HEK293T (cell line): ENCODE measurements at regions not wholly inside any gene's neighbourhood (a gene's known extent, or its start where the extent isn't known, plus 50 kb on each side); places are given as distances from the start of the nearest gene placed in this dataset.
"Not testable (repeated sequence)": the region's sequence is repeated elsewhere in the genome, so short reads cannot be mapped to it uniquely, and the experiment has no call there.

Source experiments
- CTCF ChIA-PET: fragments of 350-600 bp; formaldehyde crosslinking; extraction: SDS; loops from one replicate; lab custom pipeline; 2021; ENCODE audit warnings: antibody characterized with exemption, inconsistent platforms; lab: Yijun Ruan, JAX
- POLR2A ChIA-PET: fragments of 350-600 bp; formaldehyde crosslinking; extraction: SDS; loops from one replicate; lab custom pipeline; 2020; ENCODE audit warnings: antibody characterized with exemption, inconsistent platforms; lab: Yijun Ruan, JAX
- DNase-seq: peaks from one replicate; pipeline ENCODE4 v3.0.0; 2012; ENCODE audit warnings: mixed read lengths; ENCODE audit errors: extremely low spot score
- ARNT ChIP-seq: fragments of 450-650 bp; IDR thresholded peaks from 2 replicates; pipeline ENCODE4 v1.6.1; 2017; ENCODE audit warnings: mild to moderate bottlenecking
- BHLHE40 ChIP-seq: fragments of 450-650 bp; IDR thresholded peaks from 2 replicates; pipeline ENCODE4 v1.6.1; 2016; ENCODE audit warnings: mild to moderate bottlenecking, moderate library complexity, borderline replicate concordance
- CTBP1 ChIP-seq: fragments of 450-650 bp; IDR thresholded peaks from 2 replicates; pipeline ENCODE4 v1.6.1; 2016; ENCODE audit warnings: borderline replicate concordance
- ELF4 ChIP-seq: fragments of 450-650 bp; IDR thresholded peaks from 2 replicates; pipeline ENCODE4 v1.6.1; 2017; ENCODE audit warnings: antibody characterized with exemption
- FOXA1 ChIP-seq: fragments of 450-650 bp; IDR thresholded peaks from 2 replicates; pipeline ENCODE4 v1.6.1; 2016; ENCODE audit warnings: mild to moderate bottlenecking
- FOXK2 ChIP-seq: fragments of 450-650 bp; IDR thresholded peaks from 2 replicates; pipeline ENCODE4 v1.6.1; 2016; ENCODE audit warnings: mild to moderate bottlenecking
- FOXM1 ChIP-seq: fragments of 450-650 bp; IDR thresholded peaks from 2 replicates; pipeline ENCODE4 v1.6.1; 2017; ENCODE audit warnings: mild to moderate bottlenecking, borderline replicate concordance
- HDGF ChIP-seq: fragments of 450-650 bp; IDR thresholded peaks from 2 replicates; pipeline ENCODE4 v1.6.1; 2017; ENCODE audit warnings: antibody characterized with exemption, borderline replicate concordance
- L3MBTL2 ChIP-seq: fragments of 450-650 bp; conservative IDR thresholded peaks from 2 replicates; pipeline ENCODE4 v1.6.1; 2016; ENCODE audit warnings: mild to moderate bottlenecking
- LEF1 ChIP-seq: fragments of 450-650 bp; IDR thresholded peaks from 2 replicates; pipeline ENCODE4 v1.6.1; 2017; ENCODE audit warnings: mild to moderate bottlenecking, borderline replicate concordance
- NFRKB ChIP-seq: fragments of 450-650 bp; IDR thresholded peaks from 2 replicates; pipeline ENCODE4 v1.6.1; 2016; ENCODE audit warnings: mild to moderate bottlenecking, moderate library complexity
- PKNOX1 ChIP-seq: fragments of 450-650 bp; IDR thresholded peaks from 2 replicates; pipeline ENCODE4 v1.6.1; 2016
- SP1 ChIP-seq: fragments of 450-650 bp; IDR thresholded peaks from 2 replicates; pipeline ENCODE4 v1.6.1; 2017
- SUZ12 ChIP-seq: fragments of 450-650 bp; IDR thresholded peaks from 2 replicates; pipeline ENCODE4 v1.6.1; 2016; ENCODE audit warnings: mild to moderate bottlenecking
- TARDBP ChIP-seq: fragments of 450-650 bp; IDR thresholded peaks from 2 replicates; pipeline ENCODE4 v1.6.1; 2016
- ZNF384 ChIP-seq: fragments of 450-650 bp; IDR thresholded peaks from 2 replicates; pipeline ENCODE4 v1.6.1; 2016

- ChIA-PET CTCF (no interaction called here), POLR2A (no interaction called here)
- TF ChIP-seq ARNT (no peak), NFRKB (no peak)
- DNase-seq, result no peak
These were observed 435.9 kb upstream of the CHAC2 start for GRCh38 chr2:53331667-53332066.

GRCh38 chr2:53317861-53318260 is 449.7 kb upstream of the CHAC2 start:
- DNase-seq, result no peak
- TF ChIP-seq FOXK2, result no peak
- TF ChIP-seq LEF1, result no peak
- TF ChIP-seq SP1, result no peak
- no peak for TF ChIP-seq TARDBP
- no peak for TF ChIP-seq FOXA1
- no peak for TF ChIP-seq CTBP1
- TF ChIP-seq HDGF, result no peak
- no peak for TF ChIP-seq PKNOX1
- no peak for TF ChIP-seq NFRKB
- TF ChIP-seq SUZ12, result no peak
- no peak for TF ChIP-seq ELF4
- CTCF ChIA-PET, result no interaction called here
- POLR2A ChIA-PET, result no interaction called here

DNA sequence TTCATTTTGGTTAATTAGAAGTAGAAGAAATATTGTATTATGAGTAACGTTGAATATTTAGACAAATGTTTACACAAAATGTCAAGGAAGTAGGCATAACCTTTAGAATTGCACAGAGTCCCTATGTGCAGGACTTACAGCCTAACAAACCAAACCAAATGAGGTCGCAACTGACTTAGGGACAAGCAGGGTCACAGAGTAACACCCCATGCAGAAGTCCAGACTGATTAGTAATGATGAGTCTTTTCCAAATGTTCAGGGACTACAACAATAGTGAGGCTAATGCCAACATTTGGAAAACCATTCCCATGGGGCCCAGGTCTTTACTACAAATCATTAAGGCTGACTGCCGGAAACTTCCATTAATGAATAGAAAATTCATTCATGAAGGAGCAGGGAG is 452.5 kb upstream of the CHAC2 start:
- POLR2A ChIA-PET, result no interaction called here
- CTCF ChIA-PET, result no interaction called here
- no peak for DNase-seq
- no peak for TF ChIP-seq BHLHE40
- no peak for TF ChIP-seq TARDBP
- no peak for TF ChIP-seq ZNF384
- no peak for TF ChIP-seq FOXM1
- TF ChIP-seq SP1, result no peak
- no peak for TF ChIP-seq NFRKB
- TF ChIP-seq ELF4, result no peak
- TF ChIP-seq L3MBTL2, result no peak
- no peak for TF ChIP-seq CTBP1
- no peak for TF ChIP-seq PKNOX1
- no peak for TF ChIP-seq HDGF
- TF ChIP-seq FOXA1, result no peak
- no peak for TF ChIP-seq LEF1
- no peak for TF ChIP-seq FOXK2
- TF ChIP-seq SUZ12, result no peak
- no peak for TF ChIP-seq ARNT

GRCh38 chr2:53314718-53315117 is 452.9 kb upstream of the CHAC2 start:
- DNase-seq, result no peak
- TF ChIP-seq LEF1, result no peak
- TF ChIP-seq SUZ12, result no peak
- TF ChIP-seq BHLHE40, result no peak
- TF ChIP-seq L3MBTL2, result no peak
- no peak for TF ChIP-seq ARNT
- TF ChIP-seq ZNF384, result no peak
- TF ChIP-seq FOXA1, result no peak
- no peak for TF ChIP-seq FOXK2
- no peak for TF ChIP-seq CTBP1
- TF ChIP-seq HDGF, result no peak
- no peak for TF ChIP-seq SP1
- TF ChIP-seq NFRKB, result no peak
- TF ChIP-seq PKNOX1, result no peak
- no peak for TF ChIP-seq TARDBP
- TF ChIP-seq ELF4, result no peak
- no peak for TF ChIP-seq FOXM1
- ChIA-PET POLR2A (no interaction called here), CTCF (no interaction called here)

DNA sequence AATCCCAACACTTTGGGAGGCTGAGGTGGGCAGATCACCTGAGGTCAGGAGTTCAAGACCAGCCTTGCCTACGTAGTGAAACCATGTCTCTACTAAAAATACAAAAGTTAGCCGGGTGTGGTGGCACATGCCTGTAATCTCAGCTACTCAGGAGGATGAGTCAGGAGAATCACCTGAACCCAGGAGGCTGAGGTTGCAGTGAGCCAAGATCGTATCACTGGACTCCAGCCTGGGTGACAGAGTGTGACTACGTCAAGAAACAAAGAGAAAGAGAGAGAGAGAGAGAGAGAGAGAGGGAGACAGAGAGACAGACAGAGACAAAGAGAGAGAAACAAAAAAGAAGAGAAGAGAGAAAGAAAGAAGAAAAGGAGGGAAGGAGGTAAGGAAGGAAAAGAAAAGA is 454.0 kb upstream of the CHAC2 start:
- POLR2A ChIA-PET, DNase-seq, CTCF ChIA-PET: not testable (repeated sequence)

GRCh38 chr2:53312721-53313120 is 454.9 kb upstream of the CHAC2 start:
- TF ChIP-seq L3MBTL2 (no peak), HDGF (no peak), PKNOX1 (no peak), SP1 (no peak), LEF1 (no peak), ELF4 (no peak), CTBP1 (no peak), FOXM1 (no peak), BHLHE40 (no peak), ARNT (no peak), FOXA1 (no peak), TARDBP (no peak)
- ChIA-PET CTCF (no interaction called here), POLR2A (no interaction called here)
- DNase-seq, result no peak

GRCh38 chr2:53312181-53312580 is 455.4 kb upstream of the CHAC2 start:
- POLR2A ChIA-PET, result no interaction called here
- CTCF ChIA-PET, result no interaction called here

More at GRCh38 chr2:53312181-53312580, 455.4 kb upstream of the CHAC2 start:
- DNase-seq, result no peak
- TF ChIP-seq ZNF384 (no peak), SUZ12 (no peak), ELF4 (no peak), FOXA1 (no peak), L3MBTL2 (no peak), FOXM1 (no peak), CTBP1 (no peak), SP1 (no peak), TARDBP (no peak), BHLHE40 (no peak), PKNOX1 (no peak), NFRKB (no peak), ARNT (no peak), FOXK2 (no peak), HDGF (no peak), LEF1 (no peak)
